ENCODE measurements at regions not wholly inside any gene's neighbourhood (a gene's known extent, or its start where the extent isn't known, plus 50 kb on each side); places are given as distances from the start of the nearest gene placed in this dataset.

GRCh38 chr6:163739966-163740365 lies 325.4 kb downstream of the QKI start:
- TF ChIP-seq POLR2A (IDR thresholded peaks at IDR 0.05) (no peak), CTCF (IDR thresholded peaks at IDR 0.05) (no peak)
